ENCODE measurements at regions not wholly inside any gene's neighbourhood (a gene's known extent, or its start where the extent isn't known, plus 50 kb on each side); places are given as distances from the start of the nearest gene placed in this dataset.

- ChIA-PET POLR2A (ENCODE audit: low non-redundant PET) (no interaction called here), CTCF (no interaction called here)
- DNase-seq (ENCODE audit: low spot score) = no peak
- no peak overlapping the region for H3K27ac ChIP-seq
- TF ChIP-seq CTCF (conservative IDR thresholded peaks at IDR 0.05; ENCODE audit: low read depth) = no peak
Measured at GRCh38 chr20:18907353-18907752, 93.8 kb downstream of the SCP2D1 start.

- CTCF ChIA-PET = no interaction called here
- DNase-seq (ENCODE audit: low spot score) = no peak
- H3K27ac ChIP-seq = no peak overlapping the region
- TF ChIP-seq CTCF (conservative IDR thresholded peaks at IDR 0.05; ENCODE audit: low read depth) = no peak
- POLR2A ChIA-PET (ENCODE audit: low non-redundant PET) = no interaction called here
Measured at GRCh38 chr20:18908109-18908508, 94.5 kb downstream of the SCP2D1 start.

- ChIA-PET POLR2A (ENCODE audit: low non-redundant PET) (no interaction called here), CTCF (no interaction called here)
- TF ChIP-seq CTCF (conservative IDR thresholded peaks at IDR 0.05; ENCODE audit: low read depth) = no peak
- DNase-seq (ENCODE audit: low spot score) = no peak
- no peak overlapping the region for H3K27ac ChIP-seq
Measured at GRCh38 chr20:18909254-18909653, 95.7 kb downstream of the SCP2D1 start.

GRCh38 chr20:18913701-18914100, 100.1 kb downstream of the SCP2D1 start:
- no peak for TF ChIP-seq CTCF (conservative IDR thresholded peaks at IDR 0.05; ENCODE audit: low read depth)
- DNase-seq (ENCODE audit: low spot score) = no peak
- ChIA-PET CTCF (no interaction called here), POLR2A (ENCODE audit: low non-redundant PET) (no interaction called here)
- H3K27ac ChIP-seq = no peak overlapping the region

- CTCF ChIA-PET = no interaction called here
- H3K27ac ChIP-seq = no peak overlapping the region
- DNase-seq (ENCODE audit: low spot score) = no peak
- POLR2A ChIA-PET (ENCODE audit: low non-redundant PET) = no interaction called here
- TF ChIP-seq CTCF (conservative IDR thresholded peaks at IDR 0.05; ENCODE audit: low read depth) = no peak
Measured at GRCh38 chr20:18914796-18915195, 101.2 kb downstream of the SCP2D1 start.

- CTCF ChIA-PET = no interaction called here
Measured at GRCh38 chr20:18916886-18917750, 103.5 kb downstream of the SCP2D1 start.

More at GRCh38 chr20:18916886-18917750, 103.5 kb downstream of the SCP2D1 start:
- POLR2A ChIA-PET (ENCODE audit: low non-redundant PET) = no interaction called here
- no peak for TF ChIP-seq CTCF (conservative IDR thresholded peaks at IDR 0.05; ENCODE audit: low read depth)
- no peak overlapping the region for H3K27ac ChIP-seq
- DNase-seq (ENCODE audit: low spot score) = no peak
